IPS-20b (cell line): ENCODE measurements at regions not wholly inside any gene's neighbourhood (a gene's known extent, or its start where the extent isn't known, plus 50 kb on each side); places are given as distances from the start of the nearest gene placed in this dataset.
"Not testable (repeated sequence)": the region's sequence is repeated elsewhere in the genome, so short reads cannot be mapped to it uniquely, and the experiment has no call there.

ENCODE experiments used
- H3K27ac ChIP-seq: one replicate; pipeline ENCODE4 v1.5.1; 2013; ENCODE audit warnings: low read length
- H3K27me3 ChIP-seq: 2 replicates; pipeline ENCODE4 v1.6.1; 2013; ENCODE audit warnings: mild to moderate bottlenecking, low read length, inconsistent platforms; ENCODE audit not compliant: insufficient read depth
- H3K36me3 ChIP-seq: 2 replicates; pipeline ENCODE4 v1.6.1; 2013; ENCODE audit warnings: low read depth, mild to moderate bottlenecking, inconsistent platforms, low read length, moderate library complexity; ENCODE audit not compliant: insufficient read depth
- H3K4me1 ChIP-seq: 2 replicates; pipeline ENCODE4 v1.6.1; 2013; ENCODE audit warnings: mild to moderate bottlenecking, control low read depth, inconsistent platforms, low read length, moderate library complexity; ENCODE audit not compliant: insufficient read depth
- H3K4me3 ChIP-seq: 2 replicates; pipeline ENCODE4 v1.5.1; 2013; ENCODE audit warnings: mild to moderate bottlenecking, low read length, inconsistent platforms
- H3K9ac ChIP-seq: 2 replicates; pipeline ENCODE4 v1.6.1; 2013; ENCODE audit warnings: low read depth, mild to moderate bottlenecking, inconsistent platforms, low read length, moderate library complexity
- H3K9me3 ChIP-seq: 2 replicates; pipeline ENCODE4 v1.6.1; 2013; ENCODE audit warnings: mild to moderate bottlenecking, low read depth, low read length, inconsistent platforms; ENCODE audit not compliant: insufficient read depth

- not testable (repeated sequence) for H3K4me1 ChIP-seq
Measured at GRCh38 chr3:159052494-159052893, 250.6 kb downstream of the MFSD1 start.

GRCh38 chr3:159057621-159058020 lies 255.8 kb downstream of the MFSD1 start:
- H3K4me1 ChIP-seq, result no peaks in the 10 kb centered on the region

More at GRCh38 chr3:159052494-159052893, 250.6 kb downstream of the MFSD1 start:
- not testable (repeated sequence) for H3K27ac ChIP-seq, H3K27me3 ChIP-seq, H3K9me3 ChIP-seq, H3K4me3 ChIP-seq, H3K9ac ChIP-seq, H3K36me3 ChIP-seq

DNA sequence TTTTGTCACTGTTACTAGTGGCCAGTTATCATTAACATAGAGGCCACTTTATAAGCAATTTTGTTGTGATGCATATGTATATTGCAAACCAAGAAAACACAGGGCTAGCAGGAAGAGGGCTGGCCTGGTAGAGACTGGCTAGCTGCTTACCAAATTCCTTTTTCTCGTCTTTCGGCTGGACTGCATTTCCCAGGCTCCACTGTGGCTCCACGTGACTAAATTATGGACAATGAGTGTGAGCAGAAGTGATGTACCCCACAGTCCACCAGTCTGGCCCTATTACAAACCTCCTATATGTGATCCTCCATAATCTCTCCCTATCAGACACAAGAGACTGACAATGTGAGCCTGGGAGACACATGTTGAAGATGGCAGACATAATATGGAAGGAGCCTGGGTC lies 257.0 kb downstream of the MFSD1 start:
- H3K9ac ChIP-seq, result no peak overlapping the region
- H3K4me3 ChIP-seq, result no peak overlapping the region
- no peaks in the 10 kb centered on the region for H3K9me3 ChIP-seq
- H3K4me1 ChIP-seq, result no peaks in the 10 kb centered on the region
- no peak overlapping the region for H3K27ac ChIP-seq
- no peaks in the 10 kb centered on the region for H3K36me3 ChIP-seq
- H3K27me3 ChIP-seq, result no peaks in the 10 kb centered on the region

More at GRCh38 chr3:159057621-159058020, 255.8 kb downstream of the MFSD1 start:
- Histone ChIP-seq H3K9me3 (no peaks in the 10 kb centered on the region), H3K27me3 (no peaks in the 10 kb centered on the region), H3K27ac (no peak overlapping the region), H3K9ac (no peak overlapping the region), H3K4me3 (no peak overlapping the region), H3K36me3 (no peaks in the 10 kb centered on the region)

- Histone ChIP-seq H3K4me3 (no peak overlapping the region), H3K9ac (no peak overlapping the region), H3K9me3 (no peaks in the 10 kb centered on the region), H3K27ac (no peak overlapping the region), H3K4me1 (no peaks in the 10 kb centered on the region), H3K27me3 (no peaks in the 10 kb centered on the region), H3K36me3 (no peaks in the 10 kb centered on the region)
Measured at GRCh38 chr3:159059395-159059794, 257.5 kb downstream of the MFSD1 start.

DNA sequence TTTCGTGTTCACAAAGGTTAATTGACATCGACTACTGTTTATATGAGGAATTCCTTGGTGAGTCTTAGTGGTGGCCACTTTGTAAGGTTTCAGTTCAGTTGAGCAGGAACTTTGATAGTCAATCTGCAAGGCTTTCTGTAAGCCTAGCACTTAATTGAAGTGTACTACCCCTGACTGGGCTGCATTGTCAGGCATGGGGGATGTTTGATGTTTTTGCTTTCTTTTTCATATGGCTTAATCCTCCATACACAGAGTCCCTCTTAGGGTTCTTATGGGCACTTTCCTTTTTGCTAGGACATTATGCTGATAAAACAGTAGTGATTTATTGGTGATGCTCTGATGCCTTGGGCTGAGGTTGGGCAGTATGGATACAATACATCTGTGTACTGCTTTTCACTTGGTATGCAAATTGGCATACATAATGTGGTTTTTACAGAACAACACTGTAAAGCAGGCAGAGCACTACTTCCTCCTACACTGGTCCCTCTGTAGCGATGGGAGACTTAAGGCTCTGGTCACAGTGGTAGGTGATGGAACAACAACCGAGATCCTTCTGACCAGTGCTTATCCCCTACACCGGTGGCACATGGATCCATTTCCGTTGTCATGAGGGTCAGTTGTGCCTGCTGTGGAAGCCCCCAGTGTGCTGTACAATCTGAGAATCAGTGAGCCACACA lies 261.0 kb downstream of the MFSD1 start:
- Histone ChIP-seq H3K4me1 (no peaks in the 10 kb centered on the region), H3K4me3 (no peak overlapping the region), H3K9ac (no peak overlapping the region), H3K36me3 (no peaks in the 10 kb centered on the region), H3K27me3 (no peaks in the 10 kb centered on the region), H3K9me3 (no peaks in the 10 kb centered on the region), H3K27ac (no peak overlapping the region)

- H3K36me3 ChIP-seq, result no peaks in the 10 kb centered on the region
- H3K27me3 ChIP-seq, result no peaks in the 10 kb centered on the region
- H3K9ac ChIP-seq, result no peak within 1 kb of the TSS
- no peak within 1 kb of the TSS for H3K4me3 ChIP-seq
- H3K9me3 ChIP-seq, result no peaks in the 10 kb centered on the region
- no peak within 1 kb of the TSS for H3K27ac ChIP-seq
- H3K4me1 ChIP-seq, result peaks cover 7% of the 10 kb centered on the region
Measured at GRCh38 chr3:159069091-159069490, 267.2 kb downstream of the MFSD1 start, which contains the start of gene IQCJ. Gene IQCJ, plus strand, starts transcription at chr3:159069319.

DNA sequence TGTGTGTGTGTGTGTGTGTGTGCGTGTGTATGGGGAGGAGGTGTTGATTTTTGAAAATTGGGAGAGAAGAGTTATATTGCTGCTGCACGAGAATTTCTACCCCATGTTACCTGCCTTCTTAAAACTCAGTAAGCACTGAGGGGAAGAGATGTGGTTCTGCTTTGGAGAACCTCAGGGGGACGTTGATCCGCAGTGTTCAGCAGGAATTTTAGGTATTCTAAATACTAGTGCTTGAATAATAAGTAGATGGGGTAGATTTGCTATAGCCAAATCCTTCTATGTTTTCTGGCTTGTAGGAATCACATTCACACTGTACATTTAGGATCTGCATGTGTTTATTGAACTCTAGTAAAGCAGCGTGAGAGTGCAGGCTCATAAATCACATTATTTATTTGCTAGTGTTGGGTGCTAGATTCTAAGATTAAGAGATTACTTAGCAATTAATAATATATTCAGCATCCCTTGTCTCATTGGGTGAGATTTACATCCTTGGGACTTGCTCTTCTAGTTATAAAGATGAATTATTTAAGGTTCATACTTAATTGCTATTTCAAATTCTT lies 268.1 kb downstream of the MFSD1 start:
- no peaks in the 10 kb centered on the region for H3K9me3 ChIP-seq
- H3K9ac ChIP-seq, result no peak overlapping the region
- no peaks in the 10 kb centered on the region for H3K27me3 ChIP-seq
- peaks cover 7% of the 10 kb centered on the region for H3K4me1 ChIP-seq
- no peak overlapping the region for H3K4me3 ChIP-seq
- H3K27ac ChIP-seq, result no peak overlapping the region
- H3K36me3 ChIP-seq, result no peaks in the 10 kb centered on the region

- H3K36me3 ChIP-seq, result no peaks in the 10 kb centered on the region
- H3K27me3 ChIP-seq, result no peaks in the 10 kb centered on the region
- no peak overlapping the region for H3K27ac ChIP-seq
- no peak overlapping the region for H3K9ac ChIP-seq
- H3K4me1 ChIP-seq, result no peaks in the 10 kb centered on the region
- H3K4me3 ChIP-seq, result no peak overlapping the region
- no peaks in the 10 kb centered on the region for H3K9me3 ChIP-seq
Measured at GRCh38 chr3:159074756-159075701, 273.2 kb downstream of the MFSD1 start.

- Histone ChIP-seq H3K4me1 (no peaks in the 10 kb centered on the region), H3K9me3 (no peaks in the 10 kb centered on the region)
Measured at GRCh38 chr3:159077860-159078259, 276.0 kb downstream of the MFSD1 start.

DNA sequence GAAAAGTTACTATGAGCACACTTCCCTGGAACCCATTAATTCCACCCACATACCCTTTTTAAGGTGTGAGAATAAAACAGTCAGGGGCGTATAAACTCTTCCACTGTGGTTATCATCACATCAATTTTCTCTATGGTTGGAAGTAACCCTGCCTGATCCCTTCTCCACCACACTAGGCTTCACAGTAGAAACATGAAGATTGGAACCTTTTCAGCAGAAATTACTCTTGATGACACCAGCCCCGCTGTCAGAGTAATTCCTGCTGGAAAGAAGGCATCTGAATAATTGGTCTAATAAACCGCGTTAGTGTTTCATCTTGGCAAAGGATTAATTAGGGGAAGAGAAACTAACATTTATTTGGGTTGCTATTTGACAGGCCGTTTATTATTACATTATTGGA lies 278.4 kb downstream of the MFSD1 start:
- no peak overlapping the region for H3K27ac ChIP-seq
- no peaks in the 10 kb centered on the region for H3K9me3 ChIP-seq
- H3K4me3 ChIP-seq, result no peak overlapping the region
- no peaks in the 10 kb centered on the region for H3K4me1 ChIP-seq
- H3K36me3 ChIP-seq, result no peaks in the 10 kb centered on the region
- no peak overlapping the region for H3K9ac ChIP-seq
- H3K27me3 ChIP-seq, result no peaks in the 10 kb centered on the region

More at GRCh38 chr3:159077860-159078259, 276.0 kb downstream of the MFSD1 start:
- Histone ChIP-seq H3K4me3 (no peak overlapping the region), H3K27ac (no peak overlapping the region), H3K36me3 (no peaks in the 10 kb centered on the region), H3K27me3 (no peaks in the 10 kb centered on the region), H3K9ac (no peak overlapping the region)

DNA sequence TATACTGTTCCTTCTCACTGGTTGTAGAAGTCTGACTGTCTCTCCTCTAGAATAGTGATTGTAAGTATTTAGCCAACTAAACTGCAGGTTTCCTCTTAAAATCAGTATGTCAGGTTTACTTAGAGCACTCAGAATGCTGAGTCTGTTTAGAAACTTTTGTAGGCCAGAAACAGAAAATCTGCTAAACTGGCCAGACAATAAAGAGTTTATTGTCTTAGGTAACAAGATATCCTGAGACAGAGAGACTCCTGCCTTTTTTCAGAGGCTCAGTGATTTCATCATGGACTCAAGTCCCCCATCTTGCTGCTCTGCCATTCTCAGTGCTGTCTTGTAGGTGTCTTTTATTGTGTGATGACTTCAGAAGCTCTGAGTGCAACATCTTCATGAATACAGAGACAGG lies 279.0 kb downstream of the MFSD1 start:
- H3K27ac ChIP-seq, result no peak overlapping the region
- no peaks in the 10 kb centered on the region for H3K36me3 ChIP-seq
- H3K4me1 ChIP-seq, result no peaks in the 10 kb centered on the region
- H3K4me3 ChIP-seq, result no peak overlapping the region
- H3K27me3 ChIP-seq, result no peaks in the 10 kb centered on the region
- no peaks in the 10 kb centered on the region for H3K9me3 ChIP-seq
- no peak overlapping the region for H3K9ac ChIP-seq
